Astrocyte (in vitro differentiated cells and primary cell): ENCODE measurements at regions not wholly inside any gene's neighbourhood (a gene's known extent, or its start where the extent isn't known, plus 50 kb on each side); places are given as distances from the start of the nearest gene placed in this dataset.
A peak's percentile ranks its signal among the peaks of the same experiment; 100 is the strongest.

Source experiments
- DNase-seq: peaks from one replicate; pipeline ENCODE4 v3.0.0-alpha.2; 2010; ENCODE audit warnings: low read depth
- FAIRE-seq: peaks from 2 replicates; lab custom pipeline; 2011; peaks lifted over from hg19 to GRCh38; lab: Jason Lieb, UNC
- H2AFZ ChIP-seq: 2 replicates; pipeline ENCODE4 v1.6.0; 2012; ENCODE audit warnings: low read depth, low read length, inconsistent platforms
- H3K27ac ChIP-seq: 2 replicates; pipeline ENCODE4 v1.5.1; 2011; ENCODE audit warnings: low read depth, low read length, inconsistent platforms
- H3K27me3 ChIP-seq: 2 replicates; pipeline ENCODE4 v1.6.0; 2011; ENCODE audit warnings: low read length, inconsistent platforms; ENCODE audit not compliant: insufficient read depth
- H3K36me3 ChIP-seq: 2 replicates; pipeline ENCODE4 v1.5.1; 2011; ENCODE audit warnings: low read length, inconsistent platforms; ENCODE audit not compliant: insufficient read depth
- H3K4me1 ChIP-seq: 2 replicates; pipeline ENCODE4 v1.5.1; 2011; ENCODE audit warnings: low read length, inconsistent platforms; ENCODE audit not compliant: insufficient read depth
- H3K4me2 ChIP-seq: 2 replicates; pipeline ENCODE4 v1.6.0; 2012; ENCODE audit warnings: low read length, inconsistent platforms
- H3K4me3 ChIP-seq: 2 replicates; pipeline ENCODE4 v1.5.1; 2011; ENCODE audit warnings: low read depth, mild to moderate bottlenecking, low read length, inconsistent platforms; ENCODE audit not compliant: insufficient read depth
- H3K79me2 ChIP-seq: 2 replicates; pipeline ENCODE4 v1.6.0; 2012; ENCODE audit warnings: mild to moderate bottlenecking, low read length, inconsistent platforms; ENCODE audit not compliant: insufficient read depth
- H3K9ac ChIP-seq: 2 replicates; pipeline ENCODE4 v1.6.0; 2012; ENCODE audit warnings: mild to moderate bottlenecking, low read length, inconsistent platforms
- H3K9me3 ChIP-seq: 2 replicates; pipeline ENCODE4 v1.5.1; 2012; ENCODE audit warnings: low read depth, mild to moderate bottlenecking, low read length, inconsistent platforms; ENCODE audit not compliant: insufficient read depth
- H4K20me1 ChIP-seq: 2 replicates; pipeline ENCODE4 v1.6.0; 2012; ENCODE audit warnings: low read length, inconsistent platforms; ENCODE audit not compliant: insufficient read depth
- H3K27ac Mint-ChIP-seq: one replicate; pipeline ENCODE4 v1.8.0; 2021; ENCODE audit warnings: mild to moderate bottlenecking, mixed read lengths; ENCODE audit not compliant: unreplicated experiment
- H3K27me3 Mint-ChIP-seq: one replicate; pipeline ENCODE4 v1.8.0; 2021; ENCODE audit warnings: low read depth, mixed read lengths; ENCODE audit not compliant: unreplicated experiment
- H3K36me3 Mint-ChIP-seq: one replicate; pipeline ENCODE4 v1.8.0; 2021; ENCODE audit warnings: low read depth, mixed read lengths; ENCODE audit not compliant: unreplicated experiment
- H3K4me1 Mint-ChIP-seq: one replicate; pipeline ENCODE4 v1.8.0; 2021; ENCODE audit warnings: low read depth, mixed read lengths; ENCODE audit not compliant: unreplicated experiment
- H3K4me3 Mint-ChIP-seq: one replicate; pipeline ENCODE4 v1.8.0; 2021; ENCODE audit warnings: mild to moderate bottlenecking, moderate library complexity, mixed read lengths; ENCODE audit not compliant: unreplicated experiment
- H3K9me3 Mint-ChIP-seq: one replicate; pipeline ENCODE4 v1.8.0; 2021; ENCODE audit warnings: mild to moderate bottlenecking, mixed read lengths; ENCODE audit not compliant: unreplicated experiment
- CTCF ChIP-seq: IDR thresholded peaks from 2 replicates; pipeline ENCODE4 v1.5.1; 2011; ENCODE audit warnings: low read depth, mild to moderate bottlenecking, inconsistent platforms, low read length, moderate library complexity; ENCODE audit not compliant: insufficient read depth
- EZH2 ChIP-seq: IDR thresholded peaks from 2 replicates; pipeline ENCODE4 v1.6.1; 2012; ENCODE audit warnings: mild to moderate bottlenecking, low read length, inconsistent platforms; ENCODE audit not compliant: insufficient read depth

- FAIRE-seq = no peak
- Histone ChIP-seq H3K9me3 (no peaks in the 10 kb centered on the region), H3K9ac (no peak overlapping the region), H3K4me2 (no peak overlapping the region), H3K79me2 (no peaks in the 10 kb centered on the region), H3K4me1 (no peaks in the 10 kb centered on the region), H3K4me3 (no peak overlapping the region), H3K27me3 (no peaks in the 10 kb centered on the region), H4K20me1 (no peaks in the 10 kb centered on the region), H2AFZ (no peak overlapping the region), H3K27ac (no peak overlapping the region), H3K36me3 (no peaks in the 10 kb centered on the region)
- TF ChIP-seq CTCF (no peak), EZH2 (no peak)
- Mint-ChIP-seq H3K27me3 (no peaks in the 10 kb centered on the region), H3K4me3 (peak overlapping the region; percentile 88), H3K4me1 (peaks cover 50% of the 10 kb centered on the region), H3K36me3 (peaks cover 17% of the 10 kb centered on the region), H3K27ac (no peak overlapping the region), H3K9me3 (peaks cover 2% of the 10 kb centered on the region)
- DNase-seq = no peak
Observed at GRCh38 chr19:28066988-28067387, 1146.0 kb downstream of the UQCRFS1 start.

- TF ChIP-seq CTCF = no peak
- TF ChIP-seq EZH2 = no peak
- Mint-ChIP-seq H3K9me3 (peaks cover 2% of the 10 kb centered on the region), H3K4me1 (peaks cover 49% of the 10 kb centered on the region), H3K4me3 (peak overlapping the region; percentile 88), H3K36me3 (peaks cover 17% of the 10 kb centered on the region), H3K27me3 (no peaks in the 10 kb centered on the region), H3K27ac (peak overlapping the region; percentile 96)
- FAIRE-seq = no peak
- Histone ChIP-seq H3K9ac (no peak overlapping the region), H3K79me2 (no peaks in the 10 kb centered on the region), H3K4me3 (no peak overlapping the region), H3K27me3 (no peaks in the 10 kb centered on the region), H3K9me3 (no peaks in the 10 kb centered on the region), H4K20me1 (no peaks in the 10 kb centered on the region), H3K4me2 (peak overlapping the region; percentile 41), H3K4me1 (no peaks in the 10 kb centered on the region), H3K36me3 (no peaks in the 10 kb centered on the region), H2AFZ (no peak overlapping the region), H3K27ac (no peak overlapping the region)
- DNase-seq = no peak
Observed at GRCh38 chr19:28066161-28066560, 1146.8 kb downstream of the UQCRFS1 start.

GRCh38 chr19:28065026-28065425 lies 1147.9 kb downstream of the UQCRFS1 start:
- no peak overlapping the region for H2AFZ ChIP-seq
- H3K4me2 ChIP-seq = peak overlapping the region; percentile 34
- H3K9ac ChIP-seq = no peak overlapping the region
- H3K9me3 ChIP-seq = no peaks in the 10 kb centered on the region
- H3K27me3 ChIP-seq = no peaks in the 10 kb centered on the region
- no peaks in the 10 kb centered on the region for H4K20me1 ChIP-seq
- Mint-ChIP-seq H3K4me3 (peak overlapping the region; percentile 88), H3K9me3 (peaks cover 2% of the 10 kb centered on the region), H3K27ac (peak overlapping the region; percentile 96), H3K36me3 (peaks cover 13% of the 10 kb centered on the region), H3K27me3 (no peaks in the 10 kb centered on the region), H3K4me1 (peaks cover 44% of the 10 kb centered on the region)
- H3K79me2 ChIP-seq = no peaks in the 10 kb centered on the region
- no peak for FAIRE-seq
- H3K4me3 ChIP-seq = no peak overlapping the region
- TF ChIP-seq EZH2 = no peak
- no peak for TF ChIP-seq CTCF
- no peak overlapping the region for H3K27ac ChIP-seq
- H3K4me1 ChIP-seq = no peaks in the 10 kb centered on the region
- DNase-seq = peak; percentile 29
- H3K36me3 ChIP-seq = no peaks in the 10 kb centered on the region
